ENCODE measurements at regions not wholly inside any gene's neighbourhood (a gene's known extent, or its start where the extent isn't known, plus 50 kb on each side); places are given as distances from the start of the nearest gene placed in this dataset.

DNA sequence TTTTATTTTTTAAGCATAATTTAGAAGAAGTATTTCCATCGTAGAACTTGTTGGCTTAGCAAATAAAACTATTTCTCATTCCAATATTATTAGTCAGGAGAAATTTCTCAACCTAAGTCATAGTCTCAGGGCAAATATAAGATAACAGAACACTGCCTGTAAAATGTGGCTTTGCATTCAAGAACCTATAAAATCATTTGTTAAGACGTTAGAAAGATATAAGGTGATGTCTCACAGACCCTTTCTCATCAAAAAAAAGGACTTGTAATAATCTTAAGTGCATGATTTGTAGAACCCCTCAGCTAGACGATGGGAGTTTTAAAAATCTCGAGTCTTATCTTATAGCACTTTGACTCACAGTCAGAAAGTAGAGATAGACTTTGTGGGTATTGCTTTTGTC lies 314.7 kb upstream of the CFAP20DC start:
- TF ChIP-seq, protein P1, sequence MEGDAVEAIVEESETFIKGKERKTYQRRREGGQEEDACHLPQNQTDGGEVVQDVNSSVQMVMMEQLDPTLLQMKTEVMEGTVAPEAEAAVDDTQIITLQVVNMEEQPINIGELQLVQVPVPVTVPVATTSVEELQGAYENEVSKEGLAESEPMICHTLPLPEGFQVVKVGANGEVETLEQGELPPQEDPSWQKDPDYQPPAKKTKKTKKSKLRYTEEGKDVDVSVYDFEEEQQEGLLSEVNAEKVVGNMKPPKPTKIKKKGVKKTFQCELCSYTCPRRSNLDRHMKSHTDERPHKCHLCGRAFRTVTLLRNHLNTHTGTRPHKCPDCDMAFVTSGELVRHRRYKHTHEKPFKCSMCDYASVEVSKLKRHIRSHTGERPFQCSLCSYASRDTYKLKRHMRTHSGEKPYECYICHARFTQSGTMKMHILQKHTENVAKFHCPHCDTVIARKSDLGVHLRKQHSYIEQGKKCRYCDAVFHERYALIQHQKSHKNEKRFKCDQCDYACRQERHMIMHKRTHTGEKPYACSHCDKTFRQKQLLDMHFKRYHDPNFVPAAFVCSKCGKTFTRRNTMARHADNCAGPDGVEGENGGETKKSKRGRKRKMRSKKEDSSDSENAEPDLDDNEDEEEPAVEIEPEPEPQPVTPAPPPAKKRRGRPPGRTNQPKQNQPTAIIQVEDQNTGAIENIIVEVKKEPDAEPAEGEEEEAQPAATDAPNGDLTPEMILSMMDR (conservative IDR thresholded peaks at IDR 0.05; ENCODE audit: low read depth in 2 of 2): no peak
- TF ChIP-seq JUNB (IDR thresholded peaks at IDR 0.05; ENCODE audit: unreplicated experiment): no peak
- TF ChIP-seq EZH2 (IDR thresholded peaks at IDR 0.05; ENCODE audit: low read depth, unreplicated experiment): no peak
- TF ChIP-seq EZH2phosphoT487 (IDR thresholded peaks at IDR 0.05; ENCODE audit: unreplicated experiment): no peak
- no peak for TF ChIP-seq POLR2AphosphoS5 (IDR thresholded peaks at IDR 0.05; ENCODE audit: low read depth)
- TF ChIP-seq, protein P2, sequence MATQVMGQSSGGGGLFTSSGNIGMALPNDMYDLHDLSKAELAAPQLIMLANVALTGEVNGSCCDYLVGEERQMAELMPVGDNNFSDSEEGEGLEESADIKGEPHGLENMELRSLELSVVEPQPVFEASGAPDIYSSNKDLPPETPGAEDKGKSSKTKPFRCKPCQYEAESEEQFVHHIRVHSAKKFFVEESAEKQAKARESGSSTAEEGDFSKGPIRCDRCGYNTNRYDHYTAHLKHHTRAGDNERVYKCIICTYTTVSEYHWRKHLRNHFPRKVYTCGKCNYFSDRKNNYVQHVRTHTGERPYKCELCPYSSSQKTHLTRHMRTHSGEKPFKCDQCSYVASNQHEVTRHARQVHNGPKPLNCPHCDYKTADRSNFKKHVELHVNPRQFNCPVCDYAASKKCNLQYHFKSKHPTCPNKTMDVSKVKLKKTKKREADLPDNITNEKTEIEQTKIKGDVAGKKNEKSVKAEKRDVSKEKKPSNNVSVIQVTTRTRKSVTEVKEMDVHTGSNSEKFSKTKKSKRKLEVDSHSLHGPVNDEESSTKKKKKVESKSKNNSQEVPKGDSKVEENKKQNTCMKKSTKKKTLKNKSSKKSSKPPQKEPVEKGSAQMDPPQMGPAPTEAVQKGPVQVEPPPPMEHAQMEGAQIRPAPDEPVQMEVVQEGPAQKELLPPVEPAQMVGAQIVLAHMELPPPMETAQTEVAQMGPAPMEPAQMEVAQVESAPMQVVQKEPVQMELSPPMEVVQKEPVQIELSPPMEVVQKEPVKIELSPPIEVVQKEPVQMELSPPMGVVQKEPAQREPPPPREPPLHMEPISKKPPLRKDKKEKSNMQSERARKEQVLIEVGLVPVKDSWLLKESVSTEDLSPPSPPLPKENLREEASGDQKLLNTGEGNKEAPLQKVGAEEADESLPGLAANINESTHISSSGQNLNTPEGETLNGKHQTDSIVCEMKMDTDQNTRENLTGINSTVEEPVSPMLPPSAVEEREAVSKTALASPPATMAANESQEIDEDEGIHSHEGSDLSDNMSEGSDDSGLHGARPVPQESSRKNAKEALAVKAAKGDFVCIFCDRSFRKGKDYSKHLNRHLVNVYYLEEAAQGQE (IDR thresholded peaks at IDR 0.05; ENCODE audit: unreplicated experiment): no peak
- TF ChIP-seq ZNF114 (CRISPR knock-in tag; IDR thresholded peaks at IDR 0.05): no peak
- TF ChIP-seq, protein P3, sequence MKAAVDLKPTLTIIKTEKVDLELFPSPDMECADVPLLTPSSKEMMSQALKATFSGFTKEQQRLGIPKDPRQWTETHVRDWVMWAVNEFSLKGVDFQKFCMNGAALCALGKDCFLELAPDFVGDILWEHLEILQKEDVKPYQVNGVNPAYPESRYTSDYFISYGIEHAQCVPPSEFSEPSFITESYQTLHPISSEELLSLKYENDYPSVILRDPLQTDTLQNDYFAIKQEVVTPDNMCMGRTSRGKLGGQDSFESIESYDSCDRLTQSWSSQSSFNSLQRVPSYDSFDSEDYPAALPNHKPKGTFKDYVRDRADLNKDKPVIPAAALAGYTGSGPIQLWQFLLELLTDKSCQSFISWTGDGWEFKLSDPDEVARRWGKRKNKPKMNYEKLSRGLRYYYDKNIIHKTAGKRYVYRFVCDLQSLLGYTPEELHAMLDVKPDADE (IDR thresholded peaks at IDR 0.05): no peak
- no peak for TF ChIP-seq CREB1 (CRISPR knock-in tag; IDR thresholded peaks at IDR 0.05; ENCODE audit: low read depth)
- no peak for TF ChIP-seq ZNF331 (CRISPR knock-in tag; IDR thresholded peaks at IDR 0.05; ENCODE audit: low read depth)
